WTC11 (cell line): ENCODE measurements at regions not wholly inside any gene's neighbourhood (a gene's known extent, or its start where the extent isn't known, plus 50 kb on each side); places are given as distances from the start of the nearest gene placed in this dataset.

Source experiments
- ATAC-seq: fragments of 200-7000 bp; cut with Tn5 transposase; 2 replicates; pipeline ENCODE4 v1.10.0; 2021; ENCODE audit warnings: mild to moderate bottlenecking, moderate library complexity
- CTCF ChIA-PET: fragments of 300-600 bp; sonication (Branson Sonifier 250); formaldehyde crosslinking; loops from one replicate; lab custom pipeline; 2021; ENCODE audit warnings: antibody characterized with exemption; lab: Charles Lee
- POLR2A ChIA-PET: fragments of 350-600 bp; sonication (Branson Sonifier 250); formaldehyde crosslinking; loops from one replicate; lab custom pipeline; 2021; ENCODE audit warnings: antibody characterized with exemption; lab: Charles Lee
- DNase-seq: peaks from one replicate; pipeline ENCODE4 v3.0.0; 2021; ENCODE audit warnings: low spot score
- H3K27ac Mint-ChIP-seq: 2 replicates; pipeline ENCODE4 v1.8.0; 2021; ENCODE audit warnings: mixed read lengths
- H3K27me3 Mint-ChIP-seq: 2 replicates; pipeline ENCODE4 v1.8.0; 2021; ENCODE audit warnings: low read depth, mild to moderate bottlenecking, moderate library complexity, mixed read lengths
- H3K36me3 Mint-ChIP-seq: 2 replicates; pipeline ENCODE4 v1.8.0; 2021; ENCODE audit warnings: mixed read lengths
- H3K4me1 Mint-ChIP-seq: 2 replicates; pipeline ENCODE4 v1.8.0; 2022; ENCODE audit warnings: mixed read lengths
- H3K4me3 Mint-ChIP-seq: 2 replicates; pipeline ENCODE4 v1.8.0; 2021; ENCODE audit warnings: mild to moderate bottlenecking, moderate library complexity, mixed read lengths
- H3K9me3 Mint-ChIP-seq: 2 replicates; pipeline ENCODE4 v1.8.0; 2021; ENCODE audit warnings: mixed read lengths
- AR ChIP-seq: fragments of 250-450 bp; sonication (Bioruptor Pico); IDR thresholded peaks from 2 replicates; pipeline ENCODE4 v1.9.0; 2021; ENCODE audit warnings: mild to moderate bottlenecking
- CBFB ChIP-seq: sonication (generic); formaldehyde crosslinking; IDR thresholded peaks from 2 replicates; pipeline ENCODE4 v1.8.1; 2022; ENCODE audit warnings: mild to moderate bottlenecking, low read depth, missing genetic modification reagents
- E2F5 ChIP-seq: sonication (generic); formaldehyde crosslinking; IDR thresholded peaks from 2 replicates; pipeline ENCODE4 v1.8.1; 2022; ENCODE audit warnings: mild to moderate bottlenecking, moderate library complexity, missing genetic modification reagents
- ETV6 ChIP-seq: sonication (generic); formaldehyde crosslinking; IDR thresholded peaks from 2 replicates; pipeline ENCODE4 v1.8.1; 2022; ENCODE audit warnings: mild to moderate bottlenecking, missing genetic modification reagents
- GRHL2 ChIP-seq: fragments of 250-450 bp; sonication (Bioruptor Pico); IDR thresholded peaks from 2 replicates; pipeline ENCODE4 v1.8.0; 2022; ENCODE audit warnings: mild to moderate bottlenecking, moderate library complexity; ENCODE audit not compliant: insufficient replicate concordance, severe bottlenecking
- NFATC4 ChIP-seq: fragments of 250-450 bp; sonication (Bioruptor Pico); IDR thresholded peaks from 2 replicates; pipeline ENCODE4 v1.9.0; 2021; ENCODE audit warnings: mild to moderate bottlenecking
- NFYB ChIP-seq: sonication (generic); formaldehyde crosslinking; conservative IDR thresholded peaks from 2 replicates; pipeline ENCODE4 v1.8.0; 2022; ENCODE audit warnings: low read depth, missing genetic modification reagents
- PRRX2 ChIP-seq: fragments of 250-450 bp; sonication (Bioruptor Pico); IDR thresholded peaks from 2 replicates; pipeline ENCODE4 v1.8.0; 2021; ENCODE audit warnings: mild to moderate bottlenecking
- RORB ChIP-seq: fragments of 250-450 bp; sonication (Bioruptor Pico); IDR thresholded peaks from 2 replicates; pipeline ENCODE4 v1.9.0; 2021; ENCODE audit warnings: mild to moderate bottlenecking
- STAT6 ChIP-seq: sonication (generic); formaldehyde crosslinking; conservative IDR thresholded peaks from 2 replicates; pipeline ENCODE4 v1.8.1; 2023; ENCODE audit warnings: mild to moderate bottlenecking, low read depth, missing genetic modification reagents, moderate library complexity
- TEAD1 ChIP-seq: sonication (generic); formaldehyde crosslinking; IDR thresholded peaks from 2 replicates; pipeline ENCODE4 v1.8.0; 2022; ENCODE audit warnings: mild to moderate bottlenecking, missing genetic modification reagents
- ZNF416 ChIP-seq: fragments of 250-450 bp; sonication (Bioruptor Pico); IDR thresholded peaks from 2 replicates; pipeline ENCODE4 v1.9.0; 2021; ENCODE audit warnings: mild to moderate bottlenecking, inconsistent platforms
- ZNF671 ChIP-seq: fragments of 250-450 bp; sonication (Bioruptor Pico); IDR thresholded peaks from 2 replicates; pipeline ENCODE4 v1.8.0; 2021; ENCODE audit warnings: mild to moderate bottlenecking
- TF ChIP-seq, protein P1 (sequence below): fragments of 250-450 bp; sonication (Bioruptor Pico); IDR thresholded peaks from 2 replicates; pipeline ENCODE4 v2.1.2; 2022; ENCODE audit warnings: mild to moderate bottlenecking, moderate library complexity
- TF ChIP-seq, protein P2 (sequence below): fragments of 200-600 bp; IDR thresholded peaks from 2 replicates; pipeline ENCODE4 v1.8.0; 2022; ENCODE audit warnings: antibody characterized with exemption
- TF ChIP-seq, protein P3 (sequence below): sonication (generic); formaldehyde crosslinking; IDR thresholded peaks from 2 replicates; pipeline ENCODE4 v1.8.1; 2022; ENCODE audit warnings: mild to moderate bottlenecking, missing genetic modification reagents, moderate library complexity, borderline replicate concordance
- TF ChIP-seq, protein P4 (sequence below): fragments of 250-450 bp; sonication (Bioruptor Pico); IDR thresholded peaks from 2 replicates; pipeline ENCODE4 v1.9.0; 2021; ENCODE audit warnings: mild to moderate bottlenecking, borderline replicate concordance

GRCh38 chr6:68013780-68014515 is 621.1 kb upstream of the ADGRB3 start:
- POLR2A ChIA-PET = no interaction called here
- Mint-ChIP-seq H3K36me3 (no peaks in the 10 kb centered on the region), H3K4me3 (no peak overlapping the region), H3K9me3 (no peaks in the 10 kb centered on the region), H3K4me1 (peaks cover 10% of the 10 kb centered on the region), H3K27me3 (no peaks in the 10 kb centered on the region), H3K27ac (no peak overlapping the region)
- TF ChIP-seq STAT6 = no peak
- TF ChIP-seq GRHL2 = no peak
- TF ChIP-seq AR (CRISPR knock-in tag) = no peak
- TF ChIP-seq ZNF671 = no peak
- TF ChIP-seq, protein P1, sequence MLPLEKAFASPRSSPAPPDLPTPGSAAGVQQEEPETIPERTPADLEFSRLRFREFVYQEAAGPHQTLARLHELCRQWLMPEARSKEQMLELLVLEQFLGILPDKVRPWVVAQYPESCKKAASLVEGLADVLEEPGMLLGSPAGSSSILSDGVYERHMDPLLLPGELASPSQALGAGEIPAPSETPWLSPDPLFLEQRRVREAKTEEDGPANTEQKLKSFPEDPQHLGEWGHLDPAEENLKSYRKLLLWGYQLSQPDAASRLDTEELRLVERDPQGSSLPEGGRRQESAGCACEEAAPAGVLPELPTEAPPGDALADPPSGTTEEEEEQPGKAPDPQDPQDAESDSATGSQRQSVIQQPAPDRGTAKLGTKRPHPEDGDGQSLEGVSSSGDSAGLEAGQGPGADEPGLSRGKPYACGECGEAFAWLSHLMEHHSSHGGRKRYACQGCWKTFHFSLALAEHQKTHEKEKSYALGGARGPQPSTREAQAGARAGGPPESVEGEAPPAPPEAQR (CRISPR knock-in tag) = no peak
- no peak for TF ChIP-seq ETV6
- TF ChIP-seq CBFB = no peak
- TF ChIP-seq PRRX2 (CRISPR knock-in tag) = no peak
- TF ChIP-seq, protein P2, sequence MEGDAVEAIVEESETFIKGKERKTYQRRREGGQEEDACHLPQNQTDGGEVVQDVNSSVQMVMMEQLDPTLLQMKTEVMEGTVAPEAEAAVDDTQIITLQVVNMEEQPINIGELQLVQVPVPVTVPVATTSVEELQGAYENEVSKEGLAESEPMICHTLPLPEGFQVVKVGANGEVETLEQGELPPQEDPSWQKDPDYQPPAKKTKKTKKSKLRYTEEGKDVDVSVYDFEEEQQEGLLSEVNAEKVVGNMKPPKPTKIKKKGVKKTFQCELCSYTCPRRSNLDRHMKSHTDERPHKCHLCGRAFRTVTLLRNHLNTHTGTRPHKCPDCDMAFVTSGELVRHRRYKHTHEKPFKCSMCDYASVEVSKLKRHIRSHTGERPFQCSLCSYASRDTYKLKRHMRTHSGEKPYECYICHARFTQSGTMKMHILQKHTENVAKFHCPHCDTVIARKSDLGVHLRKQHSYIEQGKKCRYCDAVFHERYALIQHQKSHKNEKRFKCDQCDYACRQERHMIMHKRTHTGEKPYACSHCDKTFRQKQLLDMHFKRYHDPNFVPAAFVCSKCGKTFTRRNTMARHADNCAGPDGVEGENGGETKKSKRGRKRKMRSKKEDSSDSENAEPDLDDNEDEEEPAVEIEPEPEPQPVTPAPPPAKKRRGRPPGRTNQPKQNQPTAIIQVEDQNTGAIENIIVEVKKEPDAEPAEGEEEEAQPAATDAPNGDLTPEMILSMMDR = no peak
- TF ChIP-seq, protein P3, sequence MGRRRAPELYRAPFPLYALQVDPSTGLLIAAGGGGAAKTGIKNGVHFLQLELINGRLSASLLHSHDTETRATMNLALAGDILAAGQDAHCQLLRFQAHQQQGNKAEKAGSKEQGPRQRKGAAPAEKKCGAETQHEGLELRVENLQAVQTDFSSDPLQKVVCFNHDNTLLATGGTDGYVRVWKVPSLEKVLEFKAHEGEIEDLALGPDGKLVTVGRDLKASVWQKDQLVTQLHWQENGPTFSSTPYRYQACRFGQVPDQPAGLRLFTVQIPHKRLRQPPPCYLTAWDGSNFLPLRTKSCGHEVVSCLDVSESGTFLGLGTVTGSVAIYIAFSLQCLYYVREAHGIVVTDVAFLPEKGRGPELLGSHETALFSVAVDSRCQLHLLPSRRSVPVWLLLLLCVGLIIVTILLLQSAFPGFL (CRISPR knock-in tag) = no peak
- TF ChIP-seq RORB (CRISPR knock-in tag) = no peak
- TF ChIP-seq NFATC4 (CRISPR knock-in tag) = no peak
- no peak for TF ChIP-seq ZNF416 (CRISPR knock-in tag)
- TF ChIP-seq E2F5 (CRISPR knock-in tag) = no peak
- no peak for TF ChIP-seq NFYB (CRISPR knock-in tag)
- TF ChIP-seq TEAD1 (CRISPR knock-in tag) = no peak
- TF ChIP-seq, protein P4, sequence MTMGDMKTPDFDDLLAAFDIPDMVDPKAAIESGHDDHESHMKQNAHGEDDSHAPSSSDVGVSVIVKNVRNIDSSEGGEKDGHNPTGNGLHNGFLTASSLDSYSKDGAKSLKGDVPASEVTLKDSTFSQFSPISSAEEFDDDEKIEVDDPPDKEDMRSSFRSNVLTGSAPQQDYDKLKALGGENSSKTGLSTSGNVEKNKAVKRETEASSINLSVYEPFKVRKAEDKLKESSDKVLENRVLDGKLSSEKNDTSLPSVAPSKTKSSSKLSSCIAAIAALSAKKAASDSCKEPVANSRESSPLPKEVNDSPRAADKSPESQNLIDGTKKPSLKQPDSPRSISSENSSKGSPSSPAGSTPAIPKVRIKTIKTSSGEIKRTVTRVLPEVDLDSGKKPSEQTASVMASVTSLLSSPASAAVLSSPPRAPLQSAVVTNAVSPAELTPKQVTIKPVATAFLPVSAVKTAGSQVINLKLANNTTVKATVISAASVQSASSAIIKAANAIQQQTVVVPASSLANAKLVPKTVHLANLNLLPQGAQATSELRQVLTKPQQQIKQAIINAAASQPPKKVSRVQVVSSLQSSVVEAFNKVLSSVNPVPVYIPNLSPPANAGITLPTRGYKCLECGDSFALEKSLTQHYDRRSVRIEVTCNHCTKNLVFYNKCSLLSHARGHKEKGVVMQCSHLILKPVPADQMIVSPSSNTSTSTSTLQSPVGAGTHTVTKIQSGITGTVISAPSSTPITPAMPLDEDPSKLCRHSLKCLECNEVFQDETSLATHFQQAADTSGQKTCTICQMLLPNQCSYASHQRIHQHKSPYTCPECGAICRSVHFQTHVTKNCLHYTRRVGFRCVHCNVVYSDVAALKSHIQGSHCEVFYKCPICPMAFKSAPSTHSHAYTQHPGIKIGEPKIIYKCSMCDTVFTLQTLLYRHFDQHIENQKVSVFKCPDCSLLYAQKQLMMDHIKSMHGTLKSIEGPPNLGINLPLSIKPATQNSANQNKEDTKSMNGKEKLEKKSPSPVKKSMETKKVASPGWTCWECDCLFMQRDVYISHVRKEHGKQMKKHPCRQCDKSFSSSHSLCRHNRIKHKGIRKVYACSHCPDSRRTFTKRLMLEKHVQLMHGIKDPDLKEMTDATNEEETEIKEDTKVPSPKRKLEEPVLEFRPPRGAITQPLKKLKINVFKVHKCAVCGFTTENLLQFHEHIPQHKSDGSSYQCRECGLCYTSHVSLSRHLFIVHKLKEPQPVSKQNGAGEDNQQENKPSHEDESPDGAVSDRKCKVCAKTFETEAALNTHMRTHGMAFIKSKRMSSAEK (CRISPR knock-in tag) = no peak
- DNase-seq = no peak
- no peak for ATAC-seq
- CTCF ChIA-PET = no interaction called here
